NCI-H226 (cell line): ENCODE measurements at regions not wholly inside any gene's neighbourhood (a gene's known extent, or its start where the extent isn't known, plus 50 kb on each side); places are given as distances from the start of the nearest gene placed in this dataset.
"Not testable (repeated sequence)": the region's sequence is repeated elsewhere in the genome, so short reads cannot be mapped to it uniquely, and the experiment has no call there.

Experiments
- DNase-seq: peaks from one replicate; pipeline ENCODE4 v3.0.0-alpha.2; 2015

DNA sequence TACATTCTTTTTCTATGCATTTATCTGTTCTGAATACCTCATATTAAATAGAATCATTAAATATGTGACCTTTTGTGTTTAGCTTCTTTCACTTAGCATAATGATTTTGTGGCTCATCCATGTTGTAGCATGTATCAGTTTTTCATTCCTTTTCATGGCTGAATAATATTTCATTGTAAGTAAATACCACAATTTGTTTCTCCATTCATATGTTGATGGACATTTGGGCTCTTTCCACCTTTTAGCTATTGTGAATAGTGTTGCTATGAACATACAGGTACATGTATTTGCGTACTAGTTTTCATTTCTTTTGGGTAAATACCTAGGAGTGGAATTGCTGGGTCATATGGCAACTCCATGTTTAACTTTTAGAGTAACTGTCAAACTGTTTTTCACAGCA is 85.1 kb downstream of the GNL3L start:
- no peak for DNase-seq

DNA sequence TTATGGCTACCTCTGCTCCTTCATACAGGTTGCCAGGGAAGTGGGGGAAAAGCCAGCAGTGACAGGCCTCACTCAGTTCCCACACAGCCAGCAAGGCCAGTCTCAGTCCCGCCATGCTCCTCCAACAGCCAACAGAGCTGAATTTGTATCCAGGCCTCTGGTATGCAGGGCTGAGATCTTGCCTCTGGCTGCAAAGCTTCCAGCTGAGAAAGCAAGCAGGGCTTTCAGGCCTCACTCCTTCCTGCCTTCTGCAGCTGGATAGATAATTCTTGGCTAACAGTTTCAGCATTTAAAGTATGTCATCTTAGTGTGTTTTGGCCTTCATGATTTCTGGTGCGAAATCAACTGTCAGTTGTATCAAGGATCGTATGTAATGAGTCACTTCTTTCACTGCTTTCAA is 103.6 kb downstream of the GNL3L start:
- peak; percentile 1 for DNase-seq

DNA sequence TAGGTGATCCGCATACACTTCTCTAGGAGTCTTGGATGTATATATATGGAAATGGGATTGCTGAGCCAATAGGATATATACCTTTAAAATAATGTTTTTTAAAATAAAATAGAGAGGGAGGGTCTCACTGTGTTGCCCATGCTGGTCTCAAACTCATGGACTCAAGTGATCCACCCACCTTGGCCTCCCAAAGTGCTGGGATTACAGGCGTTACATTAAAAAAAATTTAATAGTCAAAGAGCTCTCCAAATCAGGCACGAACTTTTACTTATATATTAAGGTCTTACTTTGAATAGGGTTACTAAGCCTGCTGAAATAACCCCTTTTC is 109.0 kb downstream of the GNL3L start:
- DNase-seq, result no peak

DNA sequence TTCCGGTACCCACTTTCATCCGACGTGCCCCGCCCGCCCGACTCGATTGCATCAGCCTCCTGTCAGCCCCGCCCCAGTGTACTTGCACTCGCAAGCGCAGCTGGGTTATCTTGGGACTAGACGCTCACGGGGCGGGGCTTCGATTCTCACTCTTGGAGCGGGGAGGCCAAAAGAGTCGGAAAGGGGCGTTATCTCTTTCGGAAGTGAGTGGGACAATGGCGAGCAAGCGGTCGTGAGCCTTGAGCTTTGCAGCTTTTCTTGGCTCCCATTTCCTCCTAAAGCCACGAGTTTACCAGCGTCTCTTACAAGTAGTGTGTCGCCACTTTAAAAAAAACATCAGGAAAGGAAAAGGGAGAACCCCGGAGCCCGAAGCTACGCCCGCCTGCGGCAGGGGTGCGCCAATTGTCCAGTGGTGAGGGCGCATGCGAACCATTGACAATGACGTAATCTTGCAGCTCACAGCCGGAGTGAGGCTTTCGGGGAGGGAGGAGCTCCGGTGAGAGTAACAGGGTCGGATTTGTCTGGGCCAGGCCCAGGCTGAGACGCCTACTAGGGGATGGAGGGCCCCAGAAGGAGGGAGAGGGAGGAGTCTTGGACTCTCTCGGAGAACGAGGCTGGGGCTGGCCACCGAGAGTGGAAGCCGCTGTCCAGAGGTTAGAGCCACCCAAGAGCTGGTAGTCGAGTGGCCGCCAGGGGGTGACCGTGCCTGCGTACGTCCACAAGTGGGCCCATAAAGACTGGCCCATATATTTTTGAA is 109.5 kb downstream of the GNL3L start:
- DNase-seq, result peak; percentile 92

DNA sequence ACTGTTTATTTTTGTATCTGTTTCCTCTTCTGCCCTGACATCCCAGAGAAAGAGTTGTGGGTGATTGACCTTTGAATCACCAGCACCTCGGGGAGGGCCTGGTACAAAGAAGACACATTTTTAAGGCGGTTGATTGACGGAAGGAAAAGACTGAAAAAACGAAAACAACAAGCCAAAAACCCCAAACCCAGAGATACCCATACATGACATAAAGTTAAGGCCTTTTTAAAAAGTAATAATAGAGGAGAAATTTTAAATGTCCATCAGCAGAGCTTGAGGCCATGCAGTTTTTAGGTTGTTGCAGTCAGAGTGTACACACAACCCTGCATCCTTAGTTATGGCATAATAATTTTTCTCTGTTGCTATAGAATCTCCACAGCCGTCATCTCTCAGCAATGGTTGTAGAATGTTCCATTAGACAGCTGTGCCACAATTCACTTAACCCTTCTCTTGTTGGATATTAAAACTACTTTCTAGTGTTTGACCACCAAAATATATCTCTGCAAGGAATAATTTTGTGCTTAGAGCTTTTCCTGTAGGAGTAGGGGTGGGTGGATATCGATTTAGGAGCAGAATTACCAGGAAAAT is 110.2 kb downstream of the GNL3L start:
- DNase-seq, result no peak

DNA sequence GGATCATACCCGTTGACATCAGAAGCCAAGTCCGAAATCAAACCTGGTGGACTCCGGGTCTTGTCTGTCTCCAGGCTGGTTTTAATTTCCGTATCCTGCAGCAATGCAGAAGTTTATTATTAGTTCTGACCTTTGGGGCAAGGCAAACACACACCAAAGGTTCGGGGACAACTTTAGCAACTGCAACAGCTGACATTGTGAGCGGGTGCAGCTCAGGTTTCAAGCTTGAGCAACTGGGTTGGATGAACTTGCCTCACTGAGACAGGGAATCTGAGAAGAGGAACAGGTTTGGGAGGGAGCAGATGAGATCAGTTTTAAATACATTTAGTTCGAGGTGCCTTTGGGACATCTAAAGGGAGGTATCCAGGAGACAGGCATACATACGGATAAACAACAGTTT is 110.7 kb downstream of the GNL3L start:
- DNase-seq, result no peak

DNA sequence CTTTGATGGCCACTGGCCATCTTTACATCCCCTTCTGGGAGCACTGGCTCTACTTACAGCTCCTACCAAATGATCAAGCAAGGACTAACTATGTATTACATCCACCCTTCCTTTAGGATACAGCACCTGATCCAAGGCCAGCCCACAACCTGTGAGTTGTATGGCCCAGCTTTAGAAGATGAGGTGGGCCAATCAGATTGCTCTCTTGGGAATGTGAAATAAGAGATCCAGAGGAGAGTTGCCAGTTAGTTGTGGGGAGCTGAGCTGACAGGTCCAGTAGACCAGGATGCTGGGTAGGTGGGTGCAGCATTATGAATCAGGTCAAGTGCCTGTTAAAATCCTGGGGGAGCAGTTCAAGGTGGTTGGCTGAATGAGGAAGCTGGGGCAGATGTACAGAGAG is 111.5 kb downstream of the GNL3L start:
- DNase-seq, result peak; percentile 40

DNA sequence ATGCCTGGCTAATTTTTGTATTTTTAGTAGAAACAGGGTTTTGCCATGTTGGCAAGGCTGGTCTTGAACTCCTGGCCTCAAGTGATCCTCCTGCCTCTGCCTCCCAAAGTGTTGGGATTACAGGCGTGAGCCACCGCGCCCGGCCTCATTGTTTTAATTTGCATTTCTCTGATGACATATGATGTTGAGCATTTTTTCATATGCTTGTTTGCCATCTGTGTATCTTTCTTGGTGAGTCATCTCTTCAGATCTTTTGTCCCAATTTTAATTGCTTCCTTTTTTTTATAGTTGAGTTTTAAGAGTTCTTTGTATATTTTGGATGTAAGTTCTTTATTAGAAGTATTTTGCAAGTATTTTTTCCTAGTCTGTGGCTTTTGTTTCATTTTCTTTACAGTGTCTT is 117.6 kb downstream of the GNL3L start:
- not testable (repeated sequence) for DNase-seq

DNA sequence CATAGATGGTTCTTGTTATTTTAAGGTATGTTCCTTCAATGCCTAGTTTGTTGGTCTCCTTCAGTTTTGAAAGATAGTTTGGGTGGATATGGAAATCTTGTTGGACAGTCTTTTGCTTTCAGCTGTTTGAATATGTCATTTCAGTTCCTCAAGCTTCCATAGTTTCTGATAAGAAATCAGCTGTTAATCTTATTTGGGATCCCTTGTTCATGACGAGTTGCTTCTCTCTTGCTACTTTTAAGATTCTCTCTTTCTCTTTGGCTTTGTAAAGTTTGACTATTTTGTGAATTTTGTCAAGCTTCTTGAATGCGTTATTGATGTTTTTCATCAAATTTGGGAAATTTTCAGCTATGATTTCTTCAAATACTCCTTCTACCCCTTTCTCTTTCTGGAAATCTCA is 129.5 kb downstream of the GNL3L start:
- DNase-seq, result no peak

DNA sequence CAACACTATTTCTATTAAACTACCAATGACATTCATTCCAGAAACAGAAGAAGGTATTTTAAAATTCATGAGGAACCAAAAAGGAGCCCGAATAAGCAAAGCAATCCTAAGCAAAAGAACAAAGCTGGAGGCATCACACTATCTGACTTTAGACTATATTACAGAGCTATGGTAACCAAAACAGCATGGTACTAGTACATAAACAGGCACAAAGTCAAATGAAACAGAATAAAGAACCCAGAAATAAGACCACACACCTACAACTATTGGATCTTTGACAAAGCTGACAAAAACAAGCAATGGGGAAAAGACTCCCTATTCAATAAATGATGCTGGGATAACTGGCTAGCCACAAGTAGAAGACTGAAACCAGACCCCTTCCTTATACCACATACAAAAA is 122.3 kb downstream of the ITIH6 start:
- no peak for DNase-seq

DNA sequence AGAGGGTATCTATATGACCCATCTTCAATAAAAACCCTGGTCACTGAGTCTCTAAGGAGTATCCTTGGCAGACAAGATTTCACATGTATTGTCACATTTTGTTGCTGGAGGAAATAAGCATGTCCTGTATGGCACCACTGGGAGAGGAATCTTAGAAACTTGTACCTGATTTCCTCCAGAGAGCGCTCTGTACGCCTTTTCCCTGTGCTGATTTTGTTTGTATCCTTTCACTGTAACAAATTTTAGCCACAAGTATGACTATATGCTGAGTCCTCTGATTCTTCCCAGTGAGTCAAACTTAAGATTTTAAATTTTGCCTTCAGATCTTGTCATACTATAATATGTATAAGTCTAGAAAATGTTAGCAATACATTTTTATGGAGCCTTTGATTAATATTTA is 102.8 kb downstream of the ITIH6 start:
- DNase-seq, result no peak

DNA sequence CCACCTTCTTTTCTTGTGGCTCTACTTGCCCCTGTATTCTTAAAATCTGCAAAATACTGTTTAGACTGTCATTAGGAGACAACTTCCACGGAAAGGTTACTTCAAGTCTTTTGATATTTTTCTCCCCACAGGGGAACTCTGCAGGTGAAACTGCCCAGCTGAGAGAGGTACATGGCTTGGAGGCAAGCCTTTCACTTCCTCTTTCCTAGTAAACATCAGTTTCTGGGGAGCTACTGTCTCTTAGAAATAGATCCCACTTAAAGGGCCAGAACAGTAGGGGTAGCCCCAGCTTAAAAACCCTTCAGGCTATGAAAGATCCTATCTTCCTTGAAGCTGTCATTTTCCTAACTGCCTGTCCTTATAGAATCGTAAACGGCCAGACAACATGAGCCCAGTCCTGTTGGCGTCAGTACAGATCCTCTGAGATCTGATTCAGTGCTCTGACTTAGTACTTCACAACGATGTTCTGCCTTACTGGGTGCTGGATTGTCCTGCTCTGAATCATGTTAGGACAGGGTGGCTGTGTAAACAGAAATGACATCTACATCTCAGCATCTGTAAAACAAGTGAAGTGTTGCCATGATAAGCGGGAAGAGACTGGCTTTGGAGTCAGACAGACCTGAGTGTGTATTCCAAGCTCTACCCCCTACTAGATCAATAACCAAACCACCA is 102.1 kb downstream of the ITIH6 start:
- no peak for DNase-seq
